Activated CD8-positive, alpha-beta T cell treated with anti-CD3 and anti-CD28 coated beads for 36 hours (primary cell): ENCODE measurements at regions not wholly inside any gene's neighbourhood (a gene's known extent, or its start where the extent isn't known, plus 50 kb on each side); places are given as distances from the start of the nearest gene placed in this dataset.
"Not testable (repeated sequence)": the region's sequence is repeated elsewhere in the genome, so short reads cannot be mapped to it uniquely, and the experiment has no call there.

ENCODE experiments used
- ATAC-seq: fragments of 200-7000 bp; cut with Tn5 transposase; one replicate; pipeline ENCODE4 v1.10.0; 2021; ENCODE audit warnings: mild to moderate bottlenecking, moderate library complexity
- CTCF ChIA-PET: fragments of 350-600 bp; sonication (Branson Sonifier 250); formaldehyde crosslinking; loops from one replicate; lab custom pipeline; 2021; ENCODE audit warnings: antibody characterized with exemption; lab: Charles Lee
- POLR2A ChIA-PET: fragments of 350-600 bp; sonication (Branson Sonifier 250); formaldehyde crosslinking; loops from one replicate; lab custom pipeline; 2021; ENCODE audit warnings: antibody characterized with exemption; lab: Charles Lee
- DNase-seq: peaks from one replicate; pipeline ENCODE4 v3.0.0-alpha.2; 2020
- H3K27ac Mint-ChIP-seq: one replicate; pipeline ENCODE4 v1.8.0; 2021; ENCODE audit warnings: mild to moderate bottlenecking, mixed read lengths
- H3K27me3 Mint-ChIP-seq: one replicate; pipeline ENCODE4 v1.8.0; 2021; ENCODE audit warnings: mixed read lengths
- H3K36me3 Mint-ChIP-seq: one replicate; pipeline ENCODE4 v1.8.0; 2021; ENCODE audit warnings: low read depth, mixed read lengths
- H3K4me1 Mint-ChIP-seq: one replicate; pipeline ENCODE4 v1.8.0; 2021; ENCODE audit warnings: low read depth, mixed read lengths
- H3K4me3 Mint-ChIP-seq: one replicate; pipeline ENCODE4 v1.8.0; 2021; ENCODE audit warnings: mild to moderate bottlenecking, moderate library complexity, mixed read lengths
- H3K9me3 Mint-ChIP-seq: one replicate; pipeline ENCODE4 v1.8.0; 2021; ENCODE audit warnings: mixed read lengths
- CTCF ChIP-seq: fragments of 200-600 bp; IDR thresholded peaks from one replicate; pipeline ENCODE4 v1.8.0; 2022; ENCODE audit warnings: antibody characterized with exemption, mild to moderate bottlenecking
- intact Hi-C: fragments of 100-400 bp; cut with micrococcal nuclease; formaldehyde crosslinking; loops from one replicate; pipeline ENCODE4 v1.10.0; 2022

DNA sequence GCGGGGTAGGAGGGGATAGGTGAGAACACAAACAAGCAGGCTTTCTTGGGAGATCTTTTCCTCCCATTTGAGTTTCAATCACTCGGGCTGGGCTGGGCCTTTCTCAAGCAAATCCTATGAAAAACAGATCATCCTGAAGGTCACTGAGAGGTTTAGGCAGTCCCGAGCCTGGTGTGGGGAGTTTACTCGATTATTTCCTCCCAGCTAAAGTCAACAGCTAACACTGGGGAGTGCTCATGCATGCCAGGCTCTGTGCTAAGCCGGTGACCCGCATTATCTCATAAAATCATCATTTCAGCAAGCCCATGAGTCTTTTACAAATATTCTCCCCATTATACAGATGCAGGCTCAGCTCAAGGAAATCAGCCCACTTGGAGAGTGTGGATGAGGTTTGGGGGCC, 85.0 kb upstream of the PAX2 start:
- intact Hi-C loops, result no loop called here
- ChIA-PET CTCF (interaction anchor here (1.4 kb wide), 1 partner anchor 11 kb away, joined by 5 read pairs; no protein-coding TSS in a partner anchor), POLR2A (no interaction called here)
- TF ChIP-seq CTCF, result no peak
- H3K36me3 Mint-ChIP-seq, result no peaks in the 10 kb centered on the region
- H3K27me3 Mint-ChIP-seq, result peaks cover 67% of the 10 kb centered on the region
- no peak overlapping the region for H3K4me3 Mint-ChIP-seq
- DNase-seq, result no peak
- no peak for ATAC-seq
- no peak overlapping the region for H3K27ac Mint-ChIP-seq
- peaks cover 12% of the 10 kb centered on the region for H3K4me1 Mint-ChIP-seq
- no peaks in the 10 kb centered on the region for H3K9me3 Mint-ChIP-seq

DNA sequence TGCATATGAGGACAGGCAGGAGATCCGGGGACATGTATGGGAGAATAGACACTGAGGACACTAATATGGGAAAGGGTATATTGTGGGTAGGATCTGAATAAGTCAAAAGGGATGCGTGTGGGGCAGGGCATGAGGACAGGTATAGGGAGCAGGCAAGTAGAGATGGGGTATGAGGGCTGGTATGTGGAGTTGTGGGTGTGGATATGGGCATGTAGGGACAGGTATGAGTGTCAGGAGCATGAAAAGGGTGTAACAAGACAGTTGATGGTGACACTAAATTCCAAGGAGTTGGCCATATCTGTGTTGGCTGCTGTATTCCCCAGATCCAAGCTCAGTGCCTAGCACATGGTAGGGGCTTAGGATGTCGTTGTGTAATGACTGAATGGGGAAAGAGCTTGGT, 84.4 kb upstream of the PAX2 start:
- Mint-ChIP-seq H3K36me3 (no peaks in the 10 kb centered on the region), H3K4me1 (peaks cover 6% of the 10 kb centered on the region), H3K27ac (no peak overlapping the region), H3K27me3 (peaks cover 61% of the 10 kb centered on the region), H3K4me3 (no peak overlapping the region), H3K9me3 (no peaks in the 10 kb centered on the region)
- DNase-seq (no peak), ATAC-seq (no peak)
- no peak for TF ChIP-seq CTCF
- CTCF ChIA-PET, result interaction anchor here (1.0 to 1.4 kb wide), 2 partner anchors 10 to 82 kb away, joined by 3 to 5 read pairs; no protein-coding TSS in a partner anchor
- intact Hi-C loops, result no loop called here
- POLR2A ChIA-PET, result no interaction called here

DNA sequence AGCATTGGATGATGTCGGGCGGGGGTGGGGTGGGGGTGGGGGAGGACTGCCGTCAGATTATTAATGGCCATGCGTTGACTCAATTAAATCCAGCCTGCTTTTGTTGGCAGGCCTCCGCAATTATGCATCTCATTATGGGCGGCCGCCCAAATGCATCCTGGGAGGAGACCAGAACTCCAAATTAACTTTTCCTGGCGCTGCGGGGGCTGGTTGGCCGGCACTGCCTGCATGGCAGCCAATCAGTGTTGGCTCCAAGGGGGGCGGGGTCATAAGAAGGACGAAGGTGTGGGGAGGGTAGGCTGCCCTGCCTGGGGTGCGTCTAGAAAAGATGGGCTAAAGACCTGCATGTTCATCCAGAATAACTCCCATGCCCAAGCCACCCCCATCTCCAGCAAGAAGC, 83.9 kb upstream of the PAX2 start:
- peaks cover 6% of the 10 kb centered on the region for H3K4me1 Mint-ChIP-seq
- ATAC-seq, result no peak
- peaks cover 59% of the 10 kb centered on the region for H3K27me3 Mint-ChIP-seq
- no peak overlapping the region for H3K27ac Mint-ChIP-seq
- H3K9me3 Mint-ChIP-seq, result no peaks in the 10 kb centered on the region
- H3K4me3 Mint-ChIP-seq, result no peak overlapping the region
- DNase-seq, result no peak
- ChIA-PET CTCF (interaction anchor here (1.0 kb wide), 1 partner anchor 82 kb away, joined by 3 read pairs; no protein-coding TSS in a partner anchor), POLR2A (no interaction called here)
- no peaks in the 10 kb centered on the region for H3K36me3 Mint-ChIP-seq
- TF ChIP-seq CTCF, result no peak
- intact Hi-C loops, result no loop called here

GRCh38 chr10:100662067-100662466, 83.3 kb upstream of the PAX2 start:
- no peak for ATAC-seq
- peaks cover 6% of the 10 kb centered on the region for H3K4me1 Mint-ChIP-seq
- no peak overlapping the region for H3K27ac Mint-ChIP-seq
- CTCF ChIA-PET, result interaction anchor here (1.8 kb wide), 1 partner anchor 81 kb away, joined by 6 read pairs; no protein-coding TSS in a partner anchor
- H3K27me3 Mint-ChIP-seq, result peaks cover 55% of the 10 kb centered on the region
- H3K4me3 Mint-ChIP-seq, result no peak overlapping the region
- no peak for DNase-seq
- no peaks in the 10 kb centered on the region for H3K9me3 Mint-ChIP-seq
- intact Hi-C loops, result no loop called here
- H3K36me3 Mint-ChIP-seq, result no peaks in the 10 kb centered on the region
- POLR2A ChIA-PET, result no interaction called here
- TF ChIP-seq CTCF, result no peak

GRCh38 chr10:100664316-100665149, 80.8 kb upstream of the PAX2 start:
- ChIA-PET CTCF (interaction anchor here (1.1 to 1.8 kb wide), 2 partner anchors 8 to 79 kb away, joined by 3 to 6 read pairs; no protein-coding TSS in a partner anchor), POLR2A (no interaction called here)
- no peak overlapping the region for H3K27ac Mint-ChIP-seq
- intact Hi-C loops, result no loop called here
- DNase-seq (no peak), ATAC-seq (no peak)
- H3K4me1 Mint-ChIP-seq, result no peaks in the 10 kb centered on the region
- no peak for TF ChIP-seq CTCF
- H3K9me3 Mint-ChIP-seq, result no peaks in the 10 kb centered on the region
- no peak overlapping the region for H3K4me3 Mint-ChIP-seq
- H3K36me3 Mint-ChIP-seq, result no peaks in the 10 kb centered on the region
- peaks cover 51% of the 10 kb centered on the region for H3K27me3 Mint-ChIP-seq

GRCh38 chr10:100666634-100667033, 78.7 kb upstream of the PAX2 start:
- H3K27me3 Mint-ChIP-seq, result peaks cover 50% of the 10 kb centered on the region

More at GRCh38 chr10:100666634-100667033, 78.7 kb upstream of the PAX2 start:
- CTCF ChIA-PET, result interaction anchor here (1.0 kb wide), 1 partner anchor 77 kb away, joined by 4 read pairs; no protein-coding TSS in a partner anchor
- H3K4me1 Mint-ChIP-seq, ATAC-seq, intact Hi-C loops, H3K27ac Mint-ChIP-seq, POLR2A ChIA-PET, H3K36me3 Mint-ChIP-seq, H3K4me3 Mint-ChIP-seq, H3K9me3 Mint-ChIP-seq, DNase-seq: not testable (repeated sequence)
